Endothelial cell of umbilical vein (primary cell): ENCODE measurements at regions not wholly inside any gene's neighbourhood (a gene's known extent, or its start where the extent isn't known, plus 50 kb on each side); places are given as distances from the start of the nearest gene placed in this dataset.

ENCODE experiments used
- BruUV-seq: library from RNA; stranded (reverse); fragments of 400-500 nt; replicated peaks from 2 replicates; lab custom pipeline; 2021; lab: Mats Ljungman, UMichigan
- CTCF ChIA-PET: fragments of 300-600, 350-600 bp; sonication (Branson Sonifier 250); formaldehyde crosslinking; loops from one replicate; lab custom pipeline; 2021; ENCODE audit warnings: antibody characterized with exemption, inconsistent platforms; lab: Charles Lee
- POLR2A ChIA-PET: fragments of 300-600, 350-600 bp; sonication (Branson Sonifier 250); formaldehyde crosslinking; loops from one replicate; lab custom pipeline; 2021; ENCODE audit warnings: antibody characterized with exemption, inconsistent platforms; lab: Charles Lee
- DNase-seq: peaks from one replicate; pipeline ENCODE4 v3.0.0-alpha.2; 2011; ENCODE audit warnings: low read depth, low spot score
- FAIRE-seq: peaks from 2 replicates; lab custom pipeline; 2011; peaks lifted over from hg19 to GRCh38; lab: Jason Lieb, UNC
- H2AFZ ChIP-seq: 2 replicates; pipeline ENCODE4 v1.6.0; 2012; ENCODE audit warnings: low read depth, low read length, control low read depth, inconsistent platforms
- H3K27ac ChIP-seq: 2 replicates; pipeline ENCODE4 v1.5.1; 2011; ENCODE audit warnings: low read depth, mild to moderate bottlenecking, control low read depth, low read length, moderate library complexity; ENCODE audit not compliant: insufficient read depth
- H3K27me3 ChIP-seq, 2 experiments: 2 replicates each; pipeline versions ENCODE4 v1.6.0 to v1.6.1; 2011; ENCODE audit warnings: low read length in 2 of 2, mixed read lengths in 1 of 2; ENCODE audit not compliant: control insufficient read depth in 2 of 2, insufficient read depth in 2 of 2
- H3K36me3 ChIP-seq, 2 experiments: 2 replicates in 1 of 2; 3 replicates in 1 of 2; pipeline ENCODE4 v1.5.1; 2011; ENCODE audit warnings: low read length in 2 of 2, mild to moderate bottlenecking in 1 of 2, moderate library complexity in 1 of 2; ENCODE audit not compliant: control insufficient read depth in 2 of 2, insufficient read depth in 2 of 2; ENCODE audit errors: extremely low read depth in 1 of 2
- H3K4me1 ChIP-seq: 3 replicates; pipeline ENCODE4 v1.5.1; 2011; ENCODE audit warnings: mild to moderate bottlenecking, low read length; ENCODE audit not compliant: control insufficient read depth, insufficient read depth; ENCODE audit errors: extremely low read depth
- H3K4me2 ChIP-seq: 2 replicates; pipeline ENCODE4 v1.6.1; 2011; ENCODE audit warnings: low read length, control low read depth, mixed read lengths; ENCODE audit not compliant: insufficient read depth
- H3K4me3 ChIP-seq, 3 experiments: fragments of 200-600 bp in 1 of 3; sonication (generic), shearing (Covaris generic) in 1 of 3; replicated peaks in 1 of 3; 2 replicates each; pipeline ENCODE4 v1.5.1; 2011 to 2016; ENCODE audit warnings: control low read depth in 3 of 3, low read length in 3 of 3, mild to moderate bottlenecking in 2 of 3, inconsistent platforms in 1 of 3, low read depth in 1 of 3, moderate library complexity in 1 of 3; ENCODE audit not compliant: insufficient read depth in 1 of 3
- H3K79me2 ChIP-seq: 2 replicates; pipeline ENCODE4 v1.6.0; 2012; ENCODE audit warnings: low read length, inconsistent platforms; ENCODE audit not compliant: control insufficient read depth, insufficient read depth
- H3K9ac ChIP-seq: replicated peaks from 2 replicates; pipeline ENCODE3; 2011; ENCODE audit warnings: low read length, control low read depth; ENCODE audit not compliant: insufficient read depth; ENCODE audit errors: extremely low read depth
- H3K9me1 ChIP-seq: replicated peaks from 3 replicates; pipeline ENCODE4 v1.6.0; 2011; ENCODE audit warnings: mild to moderate bottlenecking, low read length; ENCODE audit not compliant: control insufficient read depth, insufficient read depth; ENCODE audit errors: extremely low read depth
- H3K9me3 ChIP-seq: replicated peaks from 2 replicates; pipeline ENCODE4 v1.5.1; 2012; ENCODE audit warnings: low read length, inconsistent platforms; ENCODE audit not compliant: control insufficient read depth, insufficient read depth
- H4K20me1 ChIP-seq: replicated peaks from 2 replicates; pipeline ENCODE3; 2011; ENCODE audit warnings: mild to moderate bottlenecking, low read length; ENCODE audit not compliant: control insufficient read depth, insufficient read depth; ENCODE audit errors: extremely low read depth
- EZH2 ChIP-seq: IDR thresholded peaks from 2 replicates; pipeline ENCODE4 v1.6.1; 2012; ENCODE audit warnings: borderline replicate concordance, low read depth, mild to moderate bottlenecking, moderate library complexity, low read length, inconsistent platforms; ENCODE audit not compliant: severe bottlenecking
- FOS ChIP-seq: IDR thresholded peaks from 2 replicates; pipeline ENCODE4 v1.6.1; 2011; ENCODE audit warnings: mild to moderate bottlenecking, low read length, moderate library complexity, borderline replicate concordance; ENCODE audit not compliant: insufficient read depth
- GATA2 ChIP-seq: IDR thresholded peaks from 2 replicates; pipeline ENCODE4 v1.7.0; 2011; ENCODE audit warnings: low read depth, mild to moderate bottlenecking, moderate library complexity, mixed read lengths, low read length; ENCODE audit not compliant: insufficient read length, insufficient read depth
- JUN ChIP-seq: IDR thresholded peaks from 2 replicates; pipeline ENCODE4 v1.6.1; 2011; ENCODE audit warnings: borderline replicate concordance, low read depth; ENCODE audit not compliant: insufficient read length, insufficient read depth
- MYC ChIP-seq: IDR thresholded peaks from one replicate; pipeline ENCODE4 v1.6.1; 2011; ENCODE audit warnings: mild to moderate bottlenecking, low read depth, low read length
- POLR2A ChIP-seq: IDR thresholded peaks from 2 replicates; pipeline ENCODE4 v1.6.1; 2012; ENCODE audit warnings: low read depth, mild to moderate bottlenecking, control low read depth, low read length
- POLR2AphosphoS5 ChIP-seq: IDR thresholded peaks from 2 replicates; pipeline ENCODE4 v1.6.1; 2012; ENCODE audit warnings: low read depth, mild to moderate bottlenecking, control low read depth, low read length, moderate library complexity; ENCODE audit not compliant: insufficient read depth
- dilution Hi-C: fragments of 300-500 bp; cut with MboI; formaldehyde crosslinking; loops from one replicate; pipeline ENCODE4 v1.15.0; 2019; ENCODE audit warnings: low sequenced_read_pairs; ENCODE audit not compliant: extremely low pct_ligation_motif_present
- intact Hi-C: fragments of 100-400 bp; cut with micrococcal nuclease; formaldehyde crosslinking; loops from one replicate; pipeline ENCODE4 v1.10.0; 2022
- TF ChIP-seq, protein P1 (sequence below): IDR thresholded peaks from 2 replicates; pipeline ENCODE4 v1.6.1; 2011; ENCODE audit not compliant: insufficient read depth, insufficient read length
- TF ChIP-seq, protein P2 (sequence below), 2 donors: IDR thresholded peaks; 1 replicate in 1 of 2; 2 replicates in 1 of 2; pipeline ENCODE4 v1.5.1; 2011; ENCODE audit warnings: low read length in 2 of 2, mild to moderate bottlenecking in 2 of 2, moderate library complexity in 2 of 2, control low read depth in 1 of 2, inconsistent platforms in 1 of 2, low read depth in 1 of 2; ENCODE audit not compliant: insufficient read depth in 1 of 2; ENCODE audit errors: extremely low read depth in 1 of 2

- no peaks in the 10 kb centered on the region for H3K79me2 ChIP-seq
- ChIA-PET CTCF (no interaction called here), POLR2A (no interaction called here)
- H3K27ac ChIP-seq = no peak overlapping the region
- no peak overlapping the region for H3K4me2 ChIP-seq
- FAIRE-seq (no peak), DNase-seq (no peak)
- no peaks in the 10 kb centered on the region for H4K20me1 ChIP-seq
- no peaks in the 10 kb centered on the region for H3K9me1 ChIP-seq
- dilution Hi-C loops (no loop called here), intact Hi-C loops (no loop called here)
- H3K27me3 ChIP-seq = no peaks in the 10 kb centered on the region
- no peak overlapping the region for H2AFZ ChIP-seq
- no peak overlapping the region for H3K4me3 ChIP-seq
- no peak overlapping the region for H3K9ac ChIP-seq
- TF ChIP-seq GATA2 (no peak), FOS (no peak), MYC (no peak), JUN (no peak), POLR2A (no peak), POLR2AphosphoS5 (no peak), EZH2 (no peak)
- TF ChIP-seq, protein P1, sequence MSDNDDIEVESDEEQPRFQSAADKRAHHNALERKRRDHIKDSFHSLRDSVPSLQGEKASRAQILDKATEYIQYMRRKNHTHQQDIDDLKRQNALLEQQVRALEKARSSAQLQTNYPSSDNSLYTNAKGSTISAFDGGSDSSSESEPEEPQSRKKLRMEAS = no peak
- TF ChIP-seq, protein P2, sequence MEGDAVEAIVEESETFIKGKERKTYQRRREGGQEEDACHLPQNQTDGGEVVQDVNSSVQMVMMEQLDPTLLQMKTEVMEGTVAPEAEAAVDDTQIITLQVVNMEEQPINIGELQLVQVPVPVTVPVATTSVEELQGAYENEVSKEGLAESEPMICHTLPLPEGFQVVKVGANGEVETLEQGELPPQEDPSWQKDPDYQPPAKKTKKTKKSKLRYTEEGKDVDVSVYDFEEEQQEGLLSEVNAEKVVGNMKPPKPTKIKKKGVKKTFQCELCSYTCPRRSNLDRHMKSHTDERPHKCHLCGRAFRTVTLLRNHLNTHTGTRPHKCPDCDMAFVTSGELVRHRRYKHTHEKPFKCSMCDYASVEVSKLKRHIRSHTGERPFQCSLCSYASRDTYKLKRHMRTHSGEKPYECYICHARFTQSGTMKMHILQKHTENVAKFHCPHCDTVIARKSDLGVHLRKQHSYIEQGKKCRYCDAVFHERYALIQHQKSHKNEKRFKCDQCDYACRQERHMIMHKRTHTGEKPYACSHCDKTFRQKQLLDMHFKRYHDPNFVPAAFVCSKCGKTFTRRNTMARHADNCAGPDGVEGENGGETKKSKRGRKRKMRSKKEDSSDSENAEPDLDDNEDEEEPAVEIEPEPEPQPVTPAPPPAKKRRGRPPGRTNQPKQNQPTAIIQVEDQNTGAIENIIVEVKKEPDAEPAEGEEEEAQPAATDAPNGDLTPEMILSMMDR (IDR thresholded peaks at IDR 0.05; ENCODE audit: extremely low read depth in 1 of 2, insufficient read depth in 1 of 2, low read depth in 1 of 2, low read length in 2 of 2) = no peak
- BruUV-seq = no TSS peak
- H3K36me3 ChIP-seq = no peaks in the 10 kb centered on the region
- H3K4me1 ChIP-seq = no peaks in the 10 kb centered on the region
- no peaks in the 10 kb centered on the region for H3K9me3 ChIP-seq
Measured at GRCh38 chr20:16661756-16662155, 68.1 kb upstream of the SNRPB2 start.
